Central memory CD4-positive, alpha-beta T cell (primary cell): ENCODE measurements at regions not wholly inside any gene's neighbourhood (a gene's known extent, or its start where the extent isn't known, plus 50 kb on each side); places are given as distances from the start of the nearest gene placed in this dataset.
"Not testable (repeated sequence)": the region's sequence is repeated elsewhere in the genome, so short reads cannot be mapped to it uniquely, and the experiment has no call there.

Source experiments
- DNase-seq: peaks from one replicate; pipeline ENCODE4 v3.0.0; 2022

GRCh38 chr13:53101883-53102282 lies 73.3 kb downstream of the OLFM4 start:
- no peak for DNase-seq

- DNase-seq, result no peak
These were observed 75.5 kb downstream of the OLFM4 start for GRCh38 chr13:53104136-53104535.

- DNase-seq, result no peak
These were observed 76.9 kb downstream of the OLFM4 start for GRCh38 chr13:53105477-53105876.

GRCh38 chr13:53105890-53106289 lies 77.3 kb downstream of the OLFM4 start:
- DNase-seq, result no peak

- no peak for DNase-seq
These were observed 81.6 kb downstream of the OLFM4 start for GRCh38 chr13:53110181-53110580.

- DNase-seq, result no peak
These were observed 82.0 kb downstream of the OLFM4 start for GRCh38 chr13:53110614-53111013.

GRCh38 chr13:53112522-53112921 lies 83.9 kb downstream of the OLFM4 start:
- DNase-seq, result no peak

- DNase-seq, result not testable (repeated sequence)
These were observed 88.4 kb downstream of the OLFM4 start for GRCh38 chr13:53117048-53117447.

GRCh38 chr13:53121131-53121773 lies 92.6 kb downstream of the OLFM4 start:
- DNase-seq, result no peak

- DNase-seq, result no peak
These were observed 93.3 kb downstream of the OLFM4 start for GRCh38 chr13:53121919-53122318.

- no peak for DNase-seq
These were observed 94.9 kb downstream of the OLFM4 start for GRCh38 chr13:53123536-53123935.

GRCh38 chr13:53124623-53125022 lies 96.0 kb downstream of the OLFM4 start:
- no peak for DNase-seq

- no peak for DNase-seq
These were observed 98.2 kb downstream of the OLFM4 start for GRCh38 chr13:53126841-53127245.

- no peak for DNase-seq
These were observed 98.8 kb downstream of the OLFM4 start for GRCh38 chr13:53127373-53127772.

GRCh38 chr13:53129864-53130393 lies 101.3 kb downstream of the OLFM4 start:
- no peak for DNase-seq

GRCh38 chr13:53131361-53131760 lies 102.7 kb downstream of the OLFM4 start:
- DNase-seq, result no peak

- DNase-seq, result no peak
These were observed 106.7 kb downstream of the OLFM4 start for GRCh38 chr13:53135301-53135700.

- DNase-seq, result no peak
These were observed 108.1 kb downstream of the OLFM4 start for GRCh38 chr13:53136554-53137215.

- no peak for DNase-seq
These were observed 109.2 kb downstream of the OLFM4 start for GRCh38 chr13:53137779-53138178.

- DNase-seq, result no peak
These were observed 109.9 kb downstream of the OLFM4 start for GRCh38 chr13:53138376-53139036.

GRCh38 chr13:53141336-53141735 lies 112.7 kb downstream of the OLFM4 start:
- DNase-seq, result no peak

- DNase-seq, result no peak
These were observed 113.7 kb downstream of the OLFM4 start for GRCh38 chr13:53142306-53142705.

GRCh38 chr13:53143757-53144339 lies 115.2 kb downstream of the OLFM4 start:
- DNase-seq, result no peak

GRCh38 chr13:53144826-53145225 lies 116.2 kb downstream of the OLFM4 start:
- no peak for DNase-seq
